ENCODE measurements at regions not wholly inside any gene's neighbourhood (a gene's known extent, or its start where the extent isn't known, plus 50 kb on each side); places are given as distances from the start of the nearest gene placed in this dataset.

DNA sequence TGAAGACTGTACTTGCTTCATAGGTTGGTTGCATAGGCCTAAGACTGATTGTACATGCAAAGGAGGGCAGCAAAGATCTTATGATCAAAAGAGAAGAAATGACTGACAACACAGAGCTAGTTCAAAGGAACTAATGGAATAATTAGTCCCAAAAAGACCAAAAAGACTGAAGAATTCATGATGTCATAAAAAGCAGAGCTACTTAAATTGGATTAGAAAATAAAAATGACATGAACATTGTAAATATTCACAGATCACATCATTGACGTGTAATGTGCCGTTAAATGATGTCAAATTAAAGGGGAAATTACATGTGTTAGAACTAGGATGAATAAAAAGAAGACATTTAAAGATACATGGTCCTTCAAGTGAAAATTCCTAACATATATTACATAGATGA is 616.8 kb downstream of the NR4A2 start:
- ChIA-PET CTCF (no interaction called here), POLR2A (interaction anchor here (0.7 kb wide), 1 partner anchor 86 kb away, joined by 3 read pairs; no protein-coding TSS in a partner anchor)
- WGBS (ENCODE audit: insufficient coverage), result no CpG with 5 or more reads among the region's 2 CpGs
- no peaks in the 10 kb centered on the region for H3K36me3 ChIP-seq (ENCODE audit: control insufficient read depth in 4 of 4, insufficient read depth in 4 of 4, low read length in 3 of 4)
- H3K4me3 ChIP-seq (ENCODE audit: control insufficient read depth in 1 of 7, extremely low read depth in 1 of 7, insufficient read depth in 4 of 7, low read depth in 2 of 7, low read length in 6 of 7), result no peak overlapping the region
- no peak overlapping the region for H3K27ac ChIP-seq (ENCODE audit: insufficient read depth in 1 of 2, low read depth in 1 of 2, low read length in 2 of 2, poor library complexity in 1 of 2, severe bottlenecking in 2 of 2)
- H3K9me3 ChIP-seq (ENCODE audit: control extremely low read depth in 1 of 5, control insufficient read depth in 4 of 5, insufficient read depth in 2 of 5, low read depth in 1 of 5, low read length in 4 of 5), result no peaks in the 10 kb centered on the region
- DNase-seq, result no peak
- H3K27me3 ChIP-seq (replicated peaks in 2 of 5; ENCODE audit: control insufficient read depth in 4 of 5, insufficient read depth in 5 of 5, low read length in 4 of 5), result no peaks in the 10 kb centered on the region
- H3K4me1 ChIP-seq (ENCODE audit: control extremely low read depth in 1 of 4, control insufficient read depth in 4 of 4, insufficient read depth in 4 of 4, low read length in 3 of 4), result no peaks in the 10 kb centered on the region

DNA sequence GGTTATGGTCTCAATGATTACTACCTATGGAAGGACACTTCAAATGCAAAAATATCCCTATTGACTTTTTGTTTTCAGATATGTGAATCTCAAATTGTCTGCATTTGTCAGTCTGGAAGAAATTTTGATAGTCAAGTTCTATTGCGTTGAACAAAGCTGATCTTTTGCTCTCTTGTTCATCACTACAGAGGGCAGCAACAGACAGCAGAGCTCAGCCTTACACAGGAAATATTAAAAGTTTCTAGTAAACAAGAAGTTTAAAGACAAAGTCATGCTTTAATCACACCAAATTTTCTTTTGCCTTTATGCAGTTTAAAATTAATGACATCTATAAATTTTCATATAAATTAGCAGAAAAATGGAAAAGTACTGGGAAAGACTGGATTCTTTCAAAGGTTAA is 617.5 kb downstream of the NR4A2 start:
- no peaks in the 10 kb centered on the region for H3K4me1 ChIP-seq (ENCODE audit: control extremely low read depth in 1 of 4, control insufficient read depth in 4 of 4, insufficient read depth in 4 of 4, low read length in 3 of 4)
- WGBS (ENCODE audit: insufficient coverage), result 100% methylated on average over 1 of the region's 1 CpG
- no peaks in the 10 kb centered on the region for H3K9me3 ChIP-seq (ENCODE audit: control extremely low read depth in 1 of 5, control insufficient read depth in 4 of 5, insufficient read depth in 2 of 5, low read depth in 1 of 5, low read length in 4 of 5)
- POLR2A ChIA-PET, result no interaction called here
- no peak overlapping the region for H3K4me3 ChIP-seq (ENCODE audit: control insufficient read depth in 1 of 7, extremely low read depth in 1 of 7, insufficient read depth in 4 of 7, low read depth in 2 of 7, low read length in 6 of 7)
- H3K36me3 ChIP-seq (ENCODE audit: control insufficient read depth in 4 of 4, insufficient read depth in 4 of 4, low read length in 3 of 4), result no peaks in the 10 kb centered on the region
- no peak overlapping the region for H3K27ac ChIP-seq (ENCODE audit: insufficient read depth in 1 of 2, low read depth in 1 of 2, low read length in 2 of 2, poor library complexity in 1 of 2, severe bottlenecking in 2 of 2)
- CTCF ChIA-PET, result no interaction called here
- no peak for DNase-seq
- H3K27me3 ChIP-seq (replicated peaks in 2 of 5; ENCODE audit: control insufficient read depth in 4 of 5, insufficient read depth in 5 of 5, low read length in 4 of 5), result no peaks in the 10 kb centered on the region

DNA sequence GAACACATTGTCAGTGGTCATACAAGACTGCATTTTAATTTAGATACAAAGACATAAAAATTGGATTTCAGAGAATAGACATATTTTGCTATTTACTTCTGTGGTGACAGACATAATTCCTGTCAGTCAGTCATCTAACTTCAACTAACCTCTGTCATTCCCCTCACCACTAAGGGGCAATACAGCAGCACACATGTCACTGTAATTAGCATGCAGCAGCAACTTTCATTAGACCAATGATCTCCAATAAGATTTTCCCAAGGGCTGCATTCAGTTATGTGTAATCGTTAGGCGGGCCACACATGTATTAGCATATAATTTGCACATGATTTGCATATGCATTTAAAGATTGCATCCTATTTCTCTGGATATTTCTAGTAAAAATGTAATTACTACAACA is 624.5 kb downstream of the NR4A2 start:
- Histone ChIP-seq H3K9me3 (ENCODE audit: control extremely low read depth in 1 of 5, control insufficient read depth in 4 of 5, insufficient read depth in 2 of 5, low read depth in 1 of 5, low read length in 4 of 5) (no peaks in the 10 kb centered on the region), H3K36me3 (ENCODE audit: control insufficient read depth in 4 of 4, insufficient read depth in 4 of 4, low read length in 3 of 4) (no peaks in the 10 kb centered on the region), H3K4me3 (ENCODE audit: control insufficient read depth in 1 of 7, extremely low read depth in 1 of 7, insufficient read depth in 4 of 7, low read depth in 2 of 7, low read length in 6 of 7) (no peak overlapping the region), H3K4me1 (ENCODE audit: control extremely low read depth in 1 of 4, control insufficient read depth in 4 of 4, insufficient read depth in 4 of 4, low read length in 3 of 4) (no peaks in the 10 kb centered on the region), H3K27ac (ENCODE audit: insufficient read depth in 1 of 2, low read depth in 1 of 2, low read length in 2 of 2, poor library complexity in 1 of 2, severe bottlenecking in 2 of 2) (no peak overlapping the region), H3K27me3 (replicated peaks in 2 of 5; ENCODE audit: control insufficient read depth in 4 of 5, insufficient read depth in 5 of 5, low read length in 4 of 5) (no peaks in the 10 kb centered on the region)
- DNase-seq, result peak in 1 of 3 donors; percentile 3
- ChIA-PET POLR2A (no interaction called here), CTCF (no interaction called here)
- no CpG with 5 or more reads among the region's 2 CpGs for WGBS (ENCODE audit: insufficient coverage)

DNA sequence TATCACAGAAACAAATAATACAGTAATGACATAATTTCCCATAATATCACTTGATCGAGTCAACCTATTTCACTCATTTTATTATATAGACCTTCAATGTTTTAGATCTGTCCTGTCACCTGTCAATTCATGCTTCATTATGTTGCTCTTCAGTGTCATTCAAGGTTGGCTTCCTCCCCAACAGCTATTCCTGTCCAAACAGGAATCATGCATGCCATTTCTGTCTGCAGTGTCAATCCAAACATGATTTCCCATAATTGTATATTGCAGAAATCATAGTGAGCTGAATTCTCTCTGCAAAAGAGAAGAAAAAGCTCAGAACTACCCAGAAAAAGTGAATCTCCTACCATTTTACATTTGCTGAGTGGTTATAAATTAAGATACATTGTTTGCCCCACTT is 628.6 kb downstream of the NR4A2 start:
- H3K27me3 ChIP-seq (replicated peaks in 2 of 5; ENCODE audit: control insufficient read depth in 4 of 5, insufficient read depth in 5 of 5, low read length in 4 of 5), result no peaks in the 10 kb centered on the region
- no peaks in the 10 kb centered on the region for H3K4me1 ChIP-seq (ENCODE audit: control extremely low read depth in 1 of 4, control insufficient read depth in 4 of 4, insufficient read depth in 4 of 4, low read length in 3 of 4)
- DNase-seq, result no peak
- WGBS (ENCODE audit: insufficient coverage), result no CpG with 5 or more reads among the region's 1 CpG
- no peak overlapping the region for H3K4me3 ChIP-seq (ENCODE audit: control insufficient read depth in 1 of 7, extremely low read depth in 1 of 7, insufficient read depth in 4 of 7, low read depth in 2 of 7, low read length in 6 of 7)
- ChIA-PET POLR2A (no interaction called here), CTCF (no interaction called here)
- no peaks in the 10 kb centered on the region for H3K36me3 ChIP-seq (ENCODE audit: control insufficient read depth in 4 of 4, insufficient read depth in 4 of 4, low read length in 3 of 4)
- H3K27ac ChIP-seq (ENCODE audit: insufficient read depth in 1 of 2, low read depth in 1 of 2, low read length in 2 of 2, poor library complexity in 1 of 2, severe bottlenecking in 2 of 2), result no peak overlapping the region
- no peaks in the 10 kb centered on the region for H3K9me3 ChIP-seq (ENCODE audit: control extremely low read depth in 1 of 5, control insufficient read depth in 4 of 5, insufficient read depth in 2 of 5, low read depth in 1 of 5, low read length in 4 of 5)

DNA sequence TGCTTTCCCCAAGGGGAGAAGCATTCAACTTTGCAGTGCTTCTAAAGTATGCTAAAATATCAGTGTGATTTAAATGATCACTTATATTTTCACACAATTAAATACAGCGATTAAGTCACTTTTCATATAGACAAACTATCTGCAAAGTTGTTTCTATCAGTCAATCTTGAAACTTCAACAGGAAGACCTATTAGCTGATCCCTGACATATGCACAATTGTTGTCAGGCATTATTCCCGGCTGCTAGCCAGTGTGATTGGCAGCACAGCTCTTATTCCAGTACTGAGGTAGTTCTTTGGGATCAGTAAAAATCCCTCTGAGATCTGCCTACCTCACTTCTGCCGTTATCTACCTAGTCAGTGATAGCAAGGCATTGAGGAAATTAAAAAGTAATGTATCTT is 629.5 kb downstream of the NR4A2 start:
- no peak for DNase-seq
- Histone ChIP-seq H3K36me3 (ENCODE audit: control insufficient read depth in 4 of 4, insufficient read depth in 4 of 4, low read length in 3 of 4) (no peaks in the 10 kb centered on the region), H3K27me3 (replicated peaks in 2 of 5; ENCODE audit: control insufficient read depth in 4 of 5, insufficient read depth in 5 of 5, low read length in 4 of 5) (no peaks in the 10 kb centered on the region), H3K27ac (ENCODE audit: insufficient read depth in 1 of 2, low read depth in 1 of 2, low read length in 2 of 2, poor library complexity in 1 of 2, severe bottlenecking in 2 of 2) (no peak overlapping the region), H3K9me3 (ENCODE audit: control extremely low read depth in 1 of 5, control insufficient read depth in 4 of 5, insufficient read depth in 2 of 5, low read depth in 1 of 5, low read length in 4 of 5) (no peaks in the 10 kb centered on the region), H3K4me1 (ENCODE audit: control extremely low read depth in 1 of 4, control insufficient read depth in 4 of 4, insufficient read depth in 4 of 4, low read length in 3 of 4) (no peaks in the 10 kb centered on the region), H3K4me3 (ENCODE audit: control insufficient read depth in 1 of 7, extremely low read depth in 1 of 7, insufficient read depth in 4 of 7, low read depth in 2 of 7, low read length in 6 of 7) (no peak overlapping the region)
- POLR2A ChIA-PET, result no interaction called here
- CTCF ChIA-PET, result no interaction called here
- 100% methylated on average over 1 of the region's 3 CpGs for WGBS (ENCODE audit: insufficient coverage)

DNA sequence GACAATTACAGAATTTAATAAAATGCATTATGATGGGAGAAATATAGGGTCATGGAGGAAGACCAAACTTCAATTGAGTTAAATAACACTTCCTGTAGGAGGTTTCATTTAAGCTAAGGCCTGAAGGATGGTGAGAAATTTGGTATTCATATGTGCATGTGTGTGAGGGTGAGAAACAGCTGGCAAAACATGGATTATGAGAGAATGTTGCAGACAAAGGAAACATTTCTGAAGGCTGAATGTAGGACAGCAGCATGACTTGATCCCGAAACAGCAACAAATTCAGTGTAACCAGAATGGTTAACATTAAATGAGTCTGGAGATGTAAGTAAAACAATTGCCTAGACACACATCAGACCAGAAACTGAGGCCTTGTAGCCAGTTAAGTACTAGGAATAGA is 630.8 kb downstream of the NR4A2 start:
- no CpG with 5 or more reads among the region's 1 CpG for WGBS (ENCODE audit: insufficient coverage)
- CTCF ChIA-PET, result no interaction called here
- Histone ChIP-seq H3K9me3 (ENCODE audit: control extremely low read depth in 1 of 5, control insufficient read depth in 4 of 5, insufficient read depth in 2 of 5, low read depth in 1 of 5, low read length in 4 of 5) (no peaks in the 10 kb centered on the region), H3K36me3 (ENCODE audit: control insufficient read depth in 4 of 4, insufficient read depth in 4 of 4, low read length in 3 of 4) (no peaks in the 10 kb centered on the region), H3K27ac (ENCODE audit: insufficient read depth in 1 of 2, low read depth in 1 of 2, low read length in 2 of 2, poor library complexity in 1 of 2, severe bottlenecking in 2 of 2) (no peak overlapping the region), H3K27me3 (replicated peaks in 2 of 5; ENCODE audit: control insufficient read depth in 4 of 5, insufficient read depth in 5 of 5, low read length in 4 of 5) (no peaks in the 10 kb centered on the region), H3K4me1 (ENCODE audit: control extremely low read depth in 1 of 4, control insufficient read depth in 4 of 4, insufficient read depth in 4 of 4, low read length in 3 of 4) (no peaks in the 10 kb centered on the region), H3K4me3 (ENCODE audit: control insufficient read depth in 1 of 7, extremely low read depth in 1 of 7, insufficient read depth in 4 of 7, low read depth in 2 of 7, low read length in 6 of 7) (no peak overlapping the region)
- no peak for DNase-seq
- POLR2A ChIA-PET, result no interaction called here

DNA sequence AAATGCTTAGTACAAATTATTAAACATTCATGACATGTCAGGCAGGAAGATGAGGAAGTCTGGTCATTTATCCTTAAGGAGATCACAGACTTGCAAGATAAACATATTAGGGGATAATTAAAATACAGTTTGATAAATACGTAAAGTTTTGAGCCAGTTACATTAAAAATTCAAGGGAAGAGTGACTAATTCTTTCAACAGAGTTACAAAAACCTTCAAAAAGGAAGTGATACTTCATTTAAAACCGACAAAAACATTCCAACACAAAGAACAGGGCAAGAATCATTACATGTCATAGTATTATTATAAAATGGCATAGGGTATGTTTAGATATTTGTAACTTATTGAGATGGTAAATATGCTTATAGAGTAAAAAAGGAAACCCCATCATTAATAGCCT is 636.0 kb downstream of the NR4A2 start:
- Histone ChIP-seq H3K36me3 (ENCODE audit: control insufficient read depth in 4 of 4, insufficient read depth in 4 of 4, low read length in 3 of 4) (no peaks in the 10 kb centered on the region), H3K27ac (ENCODE audit: insufficient read depth in 1 of 2, low read depth in 1 of 2, low read length in 2 of 2, poor library complexity in 1 of 2, severe bottlenecking in 2 of 2) (no peak overlapping the region), H3K9me3 (ENCODE audit: control extremely low read depth in 1 of 5, control insufficient read depth in 4 of 5, insufficient read depth in 2 of 5, low read depth in 1 of 5, low read length in 4 of 5) (no peaks in the 10 kb centered on the region), H3K4me1 (ENCODE audit: control extremely low read depth in 1 of 4, control insufficient read depth in 4 of 4, insufficient read depth in 4 of 4, low read length in 3 of 4) (no peaks in the 10 kb centered on the region), H3K4me3 (ENCODE audit: control insufficient read depth in 1 of 7, extremely low read depth in 1 of 7, insufficient read depth in 4 of 7, low read depth in 2 of 7, low read length in 6 of 7) (no peak overlapping the region), H3K27me3 (replicated peaks in 2 of 5; ENCODE audit: control insufficient read depth in 4 of 5, insufficient read depth in 5 of 5, low read length in 4 of 5) (no peaks in the 10 kb centered on the region)
- no peak for DNase-seq
- ChIA-PET POLR2A (no interaction called here), CTCF (no interaction called here)
- no CpG with 5 or more reads among the region's 2 CpGs for WGBS (ENCODE audit: insufficient coverage)

DNA sequence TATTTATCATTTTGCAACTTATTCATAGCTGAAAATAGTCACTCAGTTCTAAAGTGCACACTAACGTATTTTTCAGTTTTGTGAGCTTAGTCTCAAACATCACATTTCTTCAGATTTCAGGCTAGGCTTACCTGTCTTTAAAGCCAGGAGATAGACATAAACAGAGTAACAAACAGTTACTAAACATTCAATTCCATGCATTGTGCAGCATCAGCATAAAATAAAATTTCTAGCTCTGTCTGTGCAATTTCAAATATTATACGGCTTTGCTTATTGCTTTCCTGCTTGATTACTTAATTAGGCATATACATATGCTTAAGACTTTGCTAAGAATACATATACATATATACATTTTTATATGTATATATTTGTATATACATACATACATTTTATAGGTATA is 637.0 kb downstream of the NR4A2 start:
- ChIA-PET POLR2A (no interaction called here), CTCF (no interaction called here)
- H3K4me3 ChIP-seq (ENCODE audit: control insufficient read depth in 1 of 7, extremely low read depth in 1 of 7, insufficient read depth in 4 of 7, low read depth in 2 of 7, low read length in 6 of 7), result no peak overlapping the region
- H3K27ac ChIP-seq (ENCODE audit: insufficient read depth in 1 of 2, low read depth in 1 of 2, low read length in 2 of 2, poor library complexity in 1 of 2, severe bottlenecking in 2 of 2), result no peak overlapping the region
- no peaks in the 10 kb centered on the region for H3K9me3 ChIP-seq (ENCODE audit: control extremely low read depth in 1 of 5, control insufficient read depth in 4 of 5, insufficient read depth in 2 of 5, low read depth in 1 of 5, low read length in 4 of 5)
- no peaks in the 10 kb centered on the region for H3K36me3 ChIP-seq (ENCODE audit: control insufficient read depth in 4 of 4, insufficient read depth in 4 of 4, low read length in 3 of 4)
- no peaks in the 10 kb centered on the region for H3K27me3 ChIP-seq (replicated peaks in 2 of 5; ENCODE audit: control insufficient read depth in 4 of 5, insufficient read depth in 5 of 5, low read length in 4 of 5)
- no peaks in the 10 kb centered on the region for H3K4me1 ChIP-seq (ENCODE audit: control extremely low read depth in 1 of 4, control insufficient read depth in 4 of 4, insufficient read depth in 4 of 4, low read length in 3 of 4)
- WGBS (ENCODE audit: insufficient coverage), result 100% methylated on average over 1 of the region's 2 CpGs
- DNase-seq, result no peak
